Naive B cell (primary cell): ENCODE measurements at regions not wholly inside any gene's neighbourhood (a gene's known extent, or its start where the extent isn't known, plus 50 kb on each side); places are given as distances from the start of the nearest gene placed in this dataset.
A peak's percentile ranks its signal among the peaks of the same experiment; 100 is the strongest.
"Not testable (repeated sequence)": the region's sequence is repeated elsewhere in the genome, so short reads cannot be mapped to it uniquely, and the experiment has no call there.

ENCODE experiments used
- ATAC-seq, 2 donors: fragments of 150-1000 bp; cut with Tn5 transposase; 2 replicates each; pipeline ENCODE4 v1.10.0; 2021; ENCODE audit warnings: low read depth in 2 of 2, mild to moderate bottlenecking in 2 of 2, moderate library complexity in 2 of 2
- DNase-seq: peaks from one replicate; pipeline ENCODE4 v3.0.0; 2022
- H3K27ac Mint-ChIP-seq, 6 donors: one replicate each; pipeline ENCODE4 v1.8.0; 2020 to 2022; ENCODE audit warnings: mild to moderate bottlenecking in 6 of 6, mixed read lengths in 6 of 6, moderate library complexity in 5 of 6, inconsistent platforms in 2 of 6
- H3K27me3 Mint-ChIP-seq, 3 donors: one replicate each; pipeline ENCODE4 v1.8.0; 2021 to 2022; ENCODE audit warnings: mixed read lengths in 3 of 3, mild to moderate bottlenecking in 1 of 3
- H3K36me3 Mint-ChIP-seq, 2 donors: one replicate each; pipeline ENCODE4 v1.8.0; 2020 to 2022; ENCODE audit warnings: mixed read lengths in 2 of 2, inconsistent platforms in 1 of 2, mild to moderate bottlenecking in 1 of 2
- H3K4me1 Mint-ChIP-seq, 3 donors: one replicate each; pipeline ENCODE4 v1.8.0; 2020 to 2022; ENCODE audit warnings: mixed read lengths in 3 of 3, inconsistent platforms in 1 of 3, mild to moderate bottlenecking in 1 of 3, moderate library complexity in 1 of 3
- H3K4me3 Mint-ChIP-seq, 8 donors: one replicate each; pipeline ENCODE4 v1.8.0; 2020 to 2022; ENCODE audit warnings: mild to moderate bottlenecking in 8 of 8, mixed read lengths in 8 of 8, moderate library complexity in 8 of 8, inconsistent platforms in 2 of 8
- H3K9me3 Mint-ChIP-seq, 7 donors: one replicate each; pipeline ENCODE4 v1.8.0; 2020 to 2022; ENCODE audit warnings: mixed read lengths in 7 of 7, mild to moderate bottlenecking in 5 of 7, inconsistent platforms in 2 of 7, moderate library complexity in 1 of 7

GRCh38 chr7:89554209-89554608 is 600.1 kb upstream of the STEAP1 start:
- Mint-ChIP-seq H3K4me1 (no peaks in the 10 kb centered on the region), H3K9me3 (peaks cover 0 to 4% (median 0%) of the 10 kb centered on the region in 7 donors), H3K27ac (no peak overlapping the region), H3K4me3 (no peak overlapping the region), H3K27me3 (no peaks in the 10 kb centered on the region), H3K36me3 (no peaks in the 10 kb centered on the region)
- DNase-seq, result no peak
- ATAC-seq, result no peak

GRCh38 chr7:89559596-89559995 is 594.7 kb upstream of the STEAP1 start:
- no peaks in the 10 kb centered on the region for H3K36me3 Mint-ChIP-seq
- H3K27ac Mint-ChIP-seq, result no peak overlapping the region
- no peak overlapping the region for H3K4me3 Mint-ChIP-seq
- ATAC-seq (no peak), DNase-seq (no peak)
- H3K4me1 Mint-ChIP-seq, result no peaks in the 10 kb centered on the region
- no peaks in the 10 kb centered on the region for H3K27me3 Mint-ChIP-seq
- peaks cover 0 to 10% (median 1%) of the 10 kb centered on the region in 7 donors for H3K9me3 Mint-ChIP-seq

- Mint-ChIP-seq H3K27ac (no peak overlapping the region), H3K27me3 (no peaks in the 10 kb centered on the region), H3K36me3 (no peaks in the 10 kb centered on the region), H3K4me3 (no peak overlapping the region), H3K9me3 (peaks cover 7 to 21% (median 9%) of the 10 kb centered on the region in 7 donors), H3K4me1 (no peaks in the 10 kb centered on the region)
- no peak for DNase-seq
- ATAC-seq, result no peak
Measured at GRCh38 chr7:89563597-89563996, 590.7 kb upstream of the STEAP1 start.

GRCh38 chr7:89584896-89585295 is 569.4 kb upstream of the STEAP1 start:
- Mint-ChIP-seq H3K9me3 (peaks cover 8 to 17% (median 13%) of the 10 kb centered on the region in 7 donors), H3K4me1 (no peaks in the 10 kb centered on the region), H3K4me3 (no peak overlapping the region), H3K27me3 (no peaks in the 10 kb centered on the region), H3K27ac (no peak overlapping the region), H3K36me3 (no peaks in the 10 kb centered on the region)
- ATAC-seq (no peak), DNase-seq (no peak)

GRCh38 chr7:89593125-89593524 is 561.1 kb upstream of the STEAP1 start:
- Mint-ChIP-seq H3K4me3 (no peak overlapping the region), H3K27me3 (no peaks in the 10 kb centered on the region), H3K27ac (no peak overlapping the region), H3K4me1 (no peaks in the 10 kb centered on the region), H3K9me3 (peaks cover 0 to 9% (median 2%) of the 10 kb centered on the region in 7 donors), H3K36me3 (no peaks in the 10 kb centered on the region)
- no peak for ATAC-seq
- DNase-seq, result no peak

- Mint-ChIP-seq H3K27me3 (no peaks in the 10 kb centered on the region), H3K9me3 (peaks cover 4 to 34% (median 9%) of the 10 kb centered on the region in 7 donors), H3K36me3 (peaks cover 0 to 9% of the 10 kb centered on the region in 2 donors), H3K4me3 (no peak overlapping the region), H3K4me1 (no peaks in the 10 kb centered on the region), H3K27ac (no peak overlapping the region)
- no peak for ATAC-seq
- DNase-seq, result no peak
Measured at GRCh38 chr7:89602984-89603383, 551.3 kb upstream of the STEAP1 start.

GRCh38 chr7:89605362-89605761 is 548.9 kb upstream of the STEAP1 start:
- H3K27ac Mint-ChIP-seq, result no peak overlapping the region
- H3K4me3 Mint-ChIP-seq, result no peak overlapping the region
- no peaks in the 10 kb centered on the region for H3K4me1 Mint-ChIP-seq
- H3K36me3 Mint-ChIP-seq, result peaks cover 0 to 6% of the 10 kb centered on the region in 2 donors
- H3K9me3 Mint-ChIP-seq, result peaks cover 4 to 27% (median 9%) of the 10 kb centered on the region in 7 donors
- no peaks in the 10 kb centered on the region for H3K27me3 Mint-ChIP-seq
- DNase-seq, result no peak
- ATAC-seq, result no peak

GRCh38 chr7:89606511-89606910 is 547.8 kb upstream of the STEAP1 start:
- peaks cover 0 to 17% (median 6%) of the 10 kb centered on the region in 7 donors for H3K9me3 Mint-ChIP-seq
- no peak overlapping the region for H3K4me3 Mint-ChIP-seq
- ATAC-seq (no peak), DNase-seq (no peak)
- H3K27ac Mint-ChIP-seq, result peak overlapping the region in 1 of 6 donors; percentile 88
- H3K36me3 Mint-ChIP-seq, result no peaks in the 10 kb centered on the region
- no peaks in the 10 kb centered on the region for H3K27me3 Mint-ChIP-seq
- H3K4me1 Mint-ChIP-seq, result no peaks in the 10 kb centered on the region

GRCh38 chr7:89607792-89608191 is 546.5 kb upstream of the STEAP1 start:
- ATAC-seq, result no peak
- DNase-seq, result no peak

GRCh38 chr7:89616829-89617228 is 537.4 kb upstream of the STEAP1 start:
- H3K4me1 Mint-ChIP-seq, ATAC-seq: not testable (repeated sequence)

More at GRCh38 chr7:89607792-89608191, 546.5 kb upstream of the STEAP1 start:
- no peak overlapping the region for H3K4me3 Mint-ChIP-seq
- H3K4me1 Mint-ChIP-seq, result no peaks in the 10 kb centered on the region
- H3K27me3 Mint-ChIP-seq, result no peaks in the 10 kb centered on the region
- H3K9me3 Mint-ChIP-seq, result peaks cover 0 to 8% (median 1%) of the 10 kb centered on the region in 7 donors
- no peak overlapping the region for H3K27ac Mint-ChIP-seq
- H3K36me3 Mint-ChIP-seq, result no peaks in the 10 kb centered on the region

GRCh38 chr7:89618274-89618673 is 536.0 kb upstream of the STEAP1 start:
- no peaks in the 10 kb centered on the region for H3K27me3 Mint-ChIP-seq
- no peaks in the 10 kb centered on the region for H3K36me3 Mint-ChIP-seq
- peaks cover 0 to 3% (median 0%) of the 10 kb centered on the region in 7 donors for H3K9me3 Mint-ChIP-seq
- H3K4me1 Mint-ChIP-seq, result no peaks in the 10 kb centered on the region
- H3K4me3 Mint-ChIP-seq, result no peak overlapping the region
- ATAC-seq (no peak), DNase-seq (no peak)
- no peak overlapping the region for H3K27ac Mint-ChIP-seq

More at GRCh38 chr7:89616829-89617228, 537.4 kb upstream of the STEAP1 start:
- not testable (repeated sequence) for H3K36me3 Mint-ChIP-seq, DNase-seq, H3K4me3 Mint-ChIP-seq, H3K9me3 Mint-ChIP-seq, H3K27ac Mint-ChIP-seq, H3K27me3 Mint-ChIP-seq

GRCh38 chr7:89621925-89622641 is 532.2 kb upstream of the STEAP1 start:
- H3K4me3 Mint-ChIP-seq, result no peak overlapping the region
- DNase-seq (no peak), ATAC-seq (no peak)
- H3K9me3 Mint-ChIP-seq, result peaks cover 0 to 8% (median 3%) of the 10 kb centered on the region in 7 donors
- peaks cover 0 to 5% (median 0%) of the 10 kb centered on the region in 3 donors for H3K27me3 Mint-ChIP-seq
- H3K36me3 Mint-ChIP-seq, result no peaks in the 10 kb centered on the region
- H3K4me1 Mint-ChIP-seq, result no peaks in the 10 kb centered on the region
- peak overlapping the region in 1 of 6 donors; percentile 55 for H3K27ac Mint-ChIP-seq

GRCh38 chr7:89623018-89623672 is 531.1 kb upstream of the STEAP1 start:
- Mint-ChIP-seq H3K4me1 (no peaks in the 10 kb centered on the region), H3K36me3 (no peaks in the 10 kb centered on the region), H3K27me3 (peaks cover 0 to 5% (median 0%) of the 10 kb centered on the region in 3 donors), H3K27ac (no peak overlapping the region), H3K9me3 (peaks cover 0 to 8% (median 3%) of the 10 kb centered on the region in 7 donors), H3K4me3 (no peak overlapping the region)
- ATAC-seq (no peak), DNase-seq (no peak)

GRCh38 chr7:89624155-89624554 is 530.1 kb upstream of the STEAP1 start:
- H3K27ac Mint-ChIP-seq, H3K27me3 Mint-ChIP-seq, H3K4me3 Mint-ChIP-seq, DNase-seq, H3K36me3 Mint-ChIP-seq, ATAC-seq, H3K9me3 Mint-ChIP-seq, H3K4me1 Mint-ChIP-seq: not testable (repeated sequence)
